ENCODE measurements at regions not wholly inside any gene's neighbourhood (a gene's known extent, or its start where the extent isn't known, plus 50 kb on each side); places are given as distances from the start of the nearest gene placed in this dataset.

DNA sequence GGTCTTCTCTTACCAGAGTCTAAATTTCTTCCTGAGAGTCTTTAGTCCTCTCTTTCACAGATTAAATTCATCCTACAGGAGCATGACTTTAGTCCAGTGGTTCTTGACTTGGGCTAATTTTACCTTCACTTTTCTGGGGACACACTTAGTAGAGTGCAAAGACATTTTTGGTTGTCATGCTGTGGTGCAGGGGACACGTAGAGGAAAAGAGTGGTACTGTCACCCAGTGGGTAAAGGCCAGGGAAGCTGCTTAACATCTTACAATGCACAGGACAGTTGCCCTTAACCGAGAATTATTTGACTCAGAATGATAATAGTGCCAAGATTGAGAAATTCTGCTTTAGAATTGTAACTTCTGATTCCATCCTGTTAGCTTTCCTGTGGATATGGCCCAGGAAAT is 772.5 kb upstream of the GRM7 start:
- TF ChIP-seq, protein P1, sequence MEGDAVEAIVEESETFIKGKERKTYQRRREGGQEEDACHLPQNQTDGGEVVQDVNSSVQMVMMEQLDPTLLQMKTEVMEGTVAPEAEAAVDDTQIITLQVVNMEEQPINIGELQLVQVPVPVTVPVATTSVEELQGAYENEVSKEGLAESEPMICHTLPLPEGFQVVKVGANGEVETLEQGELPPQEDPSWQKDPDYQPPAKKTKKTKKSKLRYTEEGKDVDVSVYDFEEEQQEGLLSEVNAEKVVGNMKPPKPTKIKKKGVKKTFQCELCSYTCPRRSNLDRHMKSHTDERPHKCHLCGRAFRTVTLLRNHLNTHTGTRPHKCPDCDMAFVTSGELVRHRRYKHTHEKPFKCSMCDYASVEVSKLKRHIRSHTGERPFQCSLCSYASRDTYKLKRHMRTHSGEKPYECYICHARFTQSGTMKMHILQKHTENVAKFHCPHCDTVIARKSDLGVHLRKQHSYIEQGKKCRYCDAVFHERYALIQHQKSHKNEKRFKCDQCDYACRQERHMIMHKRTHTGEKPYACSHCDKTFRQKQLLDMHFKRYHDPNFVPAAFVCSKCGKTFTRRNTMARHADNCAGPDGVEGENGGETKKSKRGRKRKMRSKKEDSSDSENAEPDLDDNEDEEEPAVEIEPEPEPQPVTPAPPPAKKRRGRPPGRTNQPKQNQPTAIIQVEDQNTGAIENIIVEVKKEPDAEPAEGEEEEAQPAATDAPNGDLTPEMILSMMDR (IDR thresholded peaks at IDR 0.05; ENCODE audit: insufficient read depth, low read depth, low read length, missing control alignments) = peak; percentile 43
- H3K4me3 ChIP-seq (ENCODE audit: low read depth, low read length) = no peak overlapping the region
- peak; percentile 49 for DNase-seq (ENCODE audit: low read depth)

DNA sequence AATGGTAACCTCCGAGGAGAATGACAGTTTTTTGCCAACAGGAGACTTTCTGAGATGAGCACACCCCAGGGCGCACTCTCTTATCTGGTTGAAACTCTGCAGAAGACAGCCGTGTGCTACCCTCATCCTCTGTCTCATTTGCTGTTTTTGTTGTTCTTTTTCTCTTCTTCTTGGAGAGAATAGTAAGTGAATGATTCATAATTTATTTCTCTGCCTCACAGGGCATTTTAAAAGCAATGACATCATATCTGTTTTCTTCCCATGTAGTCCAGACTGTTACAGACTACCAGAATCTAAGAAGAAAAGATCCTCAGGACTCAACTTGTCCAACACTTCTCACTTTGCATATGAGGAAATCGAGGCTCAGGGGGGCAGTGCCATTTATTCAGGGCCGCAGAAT is 771.1 kb upstream of the GRM7 start:
- DNase-seq (ENCODE audit: low read depth) = no peak
- H3K4me3 ChIP-seq (ENCODE audit: low read depth, low read length) = no peak overlapping the region
- TF ChIP-seq, protein P1 (IDR thresholded peaks at IDR 0.05; ENCODE audit: insufficient read depth, low read depth, low read length, missing control alignments) = no peak

DNA sequence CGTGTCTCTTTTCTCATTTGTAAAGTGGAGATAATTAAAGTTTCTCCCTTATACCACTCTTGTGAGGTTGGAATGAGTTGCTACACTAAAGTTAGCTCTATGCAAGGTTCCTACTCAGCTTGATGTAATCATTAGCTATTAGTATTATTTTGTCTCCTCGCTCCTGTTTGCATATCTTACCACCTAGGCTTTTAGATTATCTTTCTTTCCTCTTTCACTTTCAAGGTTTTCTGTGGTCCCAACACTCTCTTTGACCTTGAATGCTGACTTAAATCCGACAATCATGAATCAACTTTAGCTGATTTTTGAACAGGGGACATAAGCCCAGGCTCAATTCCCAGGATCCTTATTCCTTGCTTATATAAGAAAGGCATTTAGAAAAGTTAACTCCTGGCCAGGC is 769.7 kb upstream of the GRM7 start:
- peak; percentile 67 for DNase-seq (ENCODE audit: low read depth)
- H3K4me3 ChIP-seq (ENCODE audit: low read depth, low read length) = peak overlapping the region; percentile 27; the same call in 1 of the 2 replicates
- TF ChIP-seq, protein P1 (IDR thresholded peaks at IDR 0.05; ENCODE audit: insufficient read depth, low read depth, low read length, missing control alignments) = no peak

DNA sequence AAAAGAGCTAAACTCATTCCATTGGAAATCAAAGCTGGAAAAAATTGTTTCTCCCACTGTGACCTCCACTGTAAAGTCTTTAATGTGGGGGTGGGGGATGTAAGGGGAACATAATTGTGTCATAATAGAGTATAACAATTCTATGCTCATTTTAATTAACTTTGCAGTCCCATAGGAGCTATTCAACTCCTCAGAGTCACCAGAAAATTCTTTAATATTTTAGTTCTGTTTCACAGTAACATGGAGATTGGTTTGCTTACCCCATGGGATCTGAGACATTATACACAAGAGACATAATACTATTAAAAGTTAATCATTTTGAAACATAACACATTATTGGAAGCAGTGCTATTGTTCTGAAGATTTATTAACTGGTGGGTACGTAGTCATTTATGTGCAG is 765.9 kb upstream of the GRM7 start:
- DNase-seq (ENCODE audit: low read depth) = no peak
- TF ChIP-seq, protein P1 (IDR thresholded peaks at IDR 0.05; ENCODE audit: insufficient read depth, low read depth, low read length, missing control alignments) = no peak

DNA sequence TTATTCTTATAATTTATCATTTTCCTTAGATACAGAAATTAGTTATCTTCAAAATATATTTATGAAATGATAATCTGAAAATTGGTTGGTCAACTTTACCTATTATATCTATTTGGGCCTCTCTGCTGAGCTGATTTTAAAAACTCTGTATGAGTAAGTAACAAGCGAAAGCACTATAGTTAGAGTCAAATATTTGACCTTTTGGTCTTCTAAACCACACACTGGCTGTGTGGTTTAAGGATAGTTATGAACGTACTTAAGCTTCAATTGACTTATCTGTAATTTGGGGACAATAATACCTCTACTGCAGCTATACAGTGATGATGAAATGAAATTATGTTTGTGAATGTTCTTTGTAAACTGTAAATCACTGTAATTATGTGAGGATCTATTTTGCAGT is 763.9 kb upstream of the GRM7 start:
- TF ChIP-seq, protein P1 (IDR thresholded peaks at IDR 0.05; ENCODE audit: insufficient read depth, low read depth, low read length, missing control alignments) = no peak

More for the DNA sequence above, 765.9 kb upstream of the GRM7 start:
- H3K4me3 ChIP-seq (ENCODE audit: low read depth, low read length) = no peak overlapping the region

DNA sequence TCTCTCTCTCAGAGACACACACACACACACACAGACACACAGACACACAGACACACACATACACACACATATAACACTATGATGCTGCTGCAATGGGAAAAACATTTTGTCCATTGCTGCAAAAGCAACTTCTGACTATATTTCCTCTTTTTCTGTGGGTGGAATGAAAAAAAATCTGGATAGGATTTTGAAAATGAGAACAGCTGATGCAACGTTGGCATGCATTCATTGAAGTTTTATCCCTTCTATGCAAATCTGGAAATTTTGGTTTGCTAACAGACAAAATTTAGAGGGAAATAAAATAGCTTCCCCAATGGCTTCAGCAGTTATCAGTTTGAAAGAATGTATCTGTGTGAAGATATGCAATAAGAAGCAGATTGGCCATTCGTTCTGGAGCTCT is 763.4 kb upstream of the GRM7 start:
- no peak for DNase-seq (ENCODE audit: low read depth)
- TF ChIP-seq, protein P1 (IDR thresholded peaks at IDR 0.05; ENCODE audit: insufficient read depth, low read depth, low read length, missing control alignments) = no peak
- H3K4me3 ChIP-seq (ENCODE audit: low read depth, low read length) = no peak overlapping the region

More for the DNA sequence above, 763.9 kb upstream of the GRM7 start:
- H3K4me3 ChIP-seq (ENCODE audit: low read depth, low read length) = no peak overlapping the region
- DNase-seq (ENCODE audit: low read depth) = peak; percentile 50

DNA sequence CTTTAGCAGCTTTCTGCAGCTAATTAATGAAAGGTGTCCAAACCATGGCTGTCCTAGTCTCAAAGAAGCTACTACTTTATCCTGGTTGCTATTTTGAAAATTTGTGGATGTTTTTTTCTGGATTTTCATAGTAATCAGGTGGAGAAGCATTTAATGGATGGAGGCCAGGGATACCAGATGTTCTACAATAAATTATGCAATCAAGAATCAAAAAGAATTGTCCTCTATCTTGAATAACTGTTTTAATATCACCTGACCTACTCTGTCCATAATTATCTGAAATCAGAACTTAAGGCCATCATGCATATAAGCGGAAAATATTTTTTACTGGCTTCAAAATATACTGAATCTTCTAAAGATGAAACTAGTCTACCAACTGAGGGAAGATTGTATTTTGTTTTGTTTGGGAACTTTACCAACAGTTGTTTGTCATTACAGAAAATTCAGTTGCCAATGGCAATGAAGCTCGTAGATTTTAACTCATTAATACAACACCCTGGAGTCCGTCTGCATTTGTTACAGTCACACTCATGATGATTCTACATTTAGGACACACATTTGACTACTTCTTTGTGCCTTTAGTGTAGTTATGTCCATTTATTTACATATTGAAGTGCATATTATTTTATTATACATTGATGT is 762.3 kb upstream of the GRM7 start:
- no peak for DNase-seq (ENCODE audit: low read depth)
- H3K4me3 ChIP-seq (ENCODE audit: low read depth, low read length) = no peak overlapping the region
- TF ChIP-seq, protein P1 (IDR thresholded peaks at IDR 0.05; ENCODE audit: insufficient read depth, low read depth, low read length, missing control alignments) = no peak
